H9 (cell line): ENCODE measurements at regions not wholly inside any gene's neighbourhood (a gene's known extent, or its start where the extent isn't known, plus 50 kb on each side); places are given as distances from the start of the nearest gene placed in this dataset.

Experiments
- DNase-seq: peaks from one replicate; pipeline ENCODE4 v3.0.0-alpha.2; 2017
- H2AFZ ChIP-seq: one replicate; pipeline ENCODE4 v1.6.1; 2013; ENCODE audit warnings: mild to moderate bottlenecking, low read length, control low read depth, moderate library complexity
- H2AK5ac ChIP-seq: 2 replicates; pipeline ENCODE4 v1.6.1; 2013; ENCODE audit warnings: low read length, control low read depth, mixed read lengths; ENCODE audit not compliant: insufficient read length
- H2BK120ac ChIP-seq: one replicate; pipeline ENCODE4 v1.6.1; 2013; ENCODE audit warnings: low read depth, mild to moderate bottlenecking, low read length, control low read depth, inconsistent platforms; ENCODE audit not compliant: poor library complexity, severe bottlenecking
- H2BK12ac ChIP-seq: 2 replicates; pipeline ENCODE4 v1.6.1; 2013; ENCODE audit warnings: low read length, control low read depth, mixed read lengths, low read depth; ENCODE audit not compliant: insufficient read length
- H2BK15ac ChIP-seq: 2 replicates; pipeline ENCODE4 v1.6.1; 2013; ENCODE audit warnings: low read depth, low read length, control low read depth
- H2BK20ac ChIP-seq: one replicate; pipeline ENCODE4 v1.6.1; 2013; ENCODE audit warnings: low read depth, mild to moderate bottlenecking, low read length, control low read depth, inconsistent platforms; ENCODE audit not compliant: poor library complexity, severe bottlenecking
- H2BK5ac ChIP-seq: 2 replicates; pipeline ENCODE4 v1.6.1; 2013; ENCODE audit warnings: low read length, control low read depth, mixed read lengths; ENCODE audit not compliant: insufficient read length
- H3K14ac ChIP-seq: 2 replicates; pipeline ENCODE4 v1.6.1; 2013; ENCODE audit warnings: low read length, control low read depth; ENCODE audit not compliant: insufficient read depth
- H3K18ac ChIP-seq: 2 replicates; pipeline ENCODE4 v1.6.1; 2013; ENCODE audit warnings: low read depth, mild to moderate bottlenecking, mixed read lengths, low read length, control low read depth; ENCODE audit not compliant: insufficient read length
- H3K23ac ChIP-seq: 2 replicates; pipeline ENCODE4 v1.6.1; 2013; ENCODE audit warnings: low read length, control low read depth, mixed read lengths, low read depth; ENCODE audit not compliant: insufficient read length
- H3K23me2 ChIP-seq: 2 replicates; pipeline ENCODE4 v1.6.1; 2013; ENCODE audit warnings: low read depth, mild to moderate bottlenecking, mixed read lengths, low read length, control low read depth; ENCODE audit not compliant: insufficient read length, poor library complexity, severe bottlenecking
- H3K27ac ChIP-seq: 2 replicates; pipeline ENCODE4 v1.5.1; 2013; ENCODE audit warnings: low read length, control low read depth, mixed read lengths, low read depth; ENCODE audit not compliant: insufficient read length
- H3K27me3 ChIP-seq: 2 replicates; pipeline ENCODE4 v1.6.1; 2013; ENCODE audit warnings: low read length, control low read depth, inconsistent platforms; ENCODE audit not compliant: insufficient read depth
- H3K4ac ChIP-seq: 2 replicates; pipeline ENCODE4 v1.6.1; 2013; ENCODE audit warnings: low read depth, mild to moderate bottlenecking, control low read depth, inconsistent platforms, low read length, moderate library complexity
- H3K4me1 ChIP-seq: 2 replicates; pipeline ENCODE4 v1.6.1; 2013; ENCODE audit warnings: low read length, control low read depth, inconsistent platforms; ENCODE audit not compliant: insufficient read depth
- H3K4me2 ChIP-seq: 2 replicates; pipeline ENCODE4 v1.6.1; 2013; ENCODE audit warnings: low read length, control low read depth, mixed read lengths; ENCODE audit not compliant: insufficient read length, insufficient read depth
- H3K56ac ChIP-seq: 2 replicates; pipeline ENCODE4 v1.6.1; 2013; ENCODE audit warnings: low read depth, mild to moderate bottlenecking, mixed read lengths, low read length, control low read depth; ENCODE audit not compliant: insufficient read length
- H3K79me1 ChIP-seq: 2 replicates; pipeline ENCODE4 v1.6.1; 2013; ENCODE audit warnings: low read depth, mild to moderate bottlenecking, moderate library complexity, low read length, control low read depth, inconsistent platforms; ENCODE audit not compliant: insufficient read depth, poor library complexity, severe bottlenecking
- H3K79me2 ChIP-seq: 2 replicates; pipeline ENCODE4 v1.6.1; 2013; ENCODE audit warnings: low read length, control low read depth, inconsistent platforms; ENCODE audit not compliant: insufficient read depth
- H3K9ac ChIP-seq: 2 replicates; pipeline ENCODE4 v1.6.1; 2013; ENCODE audit warnings: low read length, control low read depth, mixed read lengths; ENCODE audit not compliant: insufficient read length; ENCODE audit errors: extremely low read depth
- H3K9me3 ChIP-seq: one replicate; pipeline ENCODE4 v1.6.1; 2013; ENCODE audit warnings: low read depth, low read length, inconsistent platforms; ENCODE audit not compliant: control insufficient read depth
- H3T11ph ChIP-seq: one replicate; pipeline ENCODE4 v1.6.1; 2013; ENCODE audit warnings: mild to moderate bottlenecking, low read length, control low read depth, inconsistent platforms
- H4K20me1 ChIP-seq: one replicate; pipeline ENCODE4 v1.6.1; 2013; ENCODE audit not compliant: control insufficient read depth, insufficient read length, insufficient read depth
- H4K5ac ChIP-seq: 2 replicates; pipeline ENCODE4 v1.6.1; 2013; ENCODE audit warnings: low read depth, mild to moderate bottlenecking, mixed read lengths, low read length, control low read depth; ENCODE audit not compliant: insufficient read length
- H4K8ac ChIP-seq: replicated peaks from 2 replicates; pipeline ENCODE4 v1.6.1; 2013; ENCODE audit warnings: low read length, control low read depth, mixed read lengths, low read depth; ENCODE audit not compliant: insufficient read length
- H4K91ac ChIP-seq: 2 replicates; pipeline ENCODE4 v1.6.1; 2013; ENCODE audit warnings: low read depth, mild to moderate bottlenecking, moderate library complexity, mixed read lengths, low read length, control low read depth; ENCODE audit not compliant: insufficient read length
- H3K27ac Mint-ChIP-seq, 3 experiments: 2 replicates in 2 of 3; 3 replicates in 1 of 3; pipeline ENCODE4 v1.8.0; 2020 to 2021; ENCODE audit warnings: mixed read lengths in 3 of 3, mild to moderate bottlenecking in 1 of 3, moderate library complexity in 1 of 3
- H3K27me3 Mint-ChIP-seq: 2 replicates; pipeline ENCODE4 v1.8.0; 2021; ENCODE audit warnings: low read depth, mild to moderate bottlenecking, moderate library complexity, mixed read lengths
- H3K36me3 Mint-ChIP-seq, 3 experiments: 2 replicates in 2 of 3; 3 replicates in 1 of 3; pipeline ENCODE4 v1.8.0; 2020 to 2021; ENCODE audit warnings: low read depth in 3 of 3, mixed read lengths in 3 of 3; ENCODE audit not compliant: insufficient read depth in 1 of 3
- H3K4me1 Mint-ChIP-seq, 2 experiments: 2 replicates each; pipeline ENCODE4 v1.8.0; 2020; ENCODE audit warnings: mixed read lengths in 2 of 2
- H3K4me3 Mint-ChIP-seq, 2 experiments: 2 replicates in 1 of 2; 3 replicates in 1 of 2; pipeline ENCODE4 v1.8.0; 2020 to 2021; ENCODE audit warnings: mild to moderate bottlenecking in 2 of 2, mixed read lengths in 2 of 2, moderate library complexity in 1 of 2
- H3K9me3 Mint-ChIP-seq, 2 experiments: 2 replicates in 1 of 2; 3 replicates in 1 of 2; pipeline ENCODE4 v1.8.0; 2020; ENCODE audit warnings: mild to moderate bottlenecking in 2 of 2, mixed read lengths in 2 of 2, moderate library complexity in 1 of 2
- WGBS: extraction: QIAGEN DNeasy Blood & Tissue Kit; methylation state at CpG from one replicate; pipeline ENCODE4 v1.1.7; 2013; ENCODE audit warnings: missing lambda C conversion rate, low lambda C conversion rate, mixed read lengths; ENCODE audit not compliant: insufficient read length; ENCODE audit errors: extremely low coverage; 5-methylcytosine and 5-hydroxymethylcytosine counted together
- TF ChIP-seq, protein P1 (sequence below): fragments of 200-600 bp; sonication (generic); conservative IDR thresholded peaks from 3 replicates; pipeline ENCODE4 v1.8.0; 2021; ENCODE audit warnings: antibody characterized with exemption, mild to moderate bottlenecking

DNA sequence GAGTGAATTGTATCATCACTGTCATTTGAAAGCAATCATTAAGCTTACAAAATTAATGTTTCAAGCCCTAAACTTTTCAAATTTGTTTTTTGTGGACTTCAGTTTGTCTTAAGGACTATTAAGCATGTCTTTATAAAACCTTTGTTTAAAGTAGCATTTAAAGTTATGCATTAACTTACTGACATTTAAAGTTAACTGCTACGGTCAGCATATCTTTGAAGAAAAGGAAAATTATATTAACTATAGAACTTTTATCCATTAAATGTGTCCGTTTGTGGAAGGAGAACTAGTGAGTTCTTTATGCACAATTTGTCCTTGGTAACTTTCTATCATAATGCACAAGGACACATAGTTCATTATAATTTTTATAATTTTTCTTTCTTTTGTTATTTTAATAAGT, 103.4 kb downstream of the FANCF start:
- Histone ChIP-seq H3K14ac (no peak overlapping the region), H3K9ac (no peak overlapping the region), H3K56ac (no peak overlapping the region), H3K27me3 (no peaks in the 10 kb centered on the region), H3K4me2 (no peak overlapping the region), H2AFZ (no peak overlapping the region), H3T11ph (no peak overlapping the region), H2BK5ac (no peak overlapping the region), H3K4me1 (no peaks in the 10 kb centered on the region), H3K79me1 (no peaks in the 10 kb centered on the region), H3K4ac (no peak overlapping the region), H3K18ac (no peak overlapping the region), H4K20me1 (no peaks in the 10 kb centered on the region), H2BK20ac (no peak overlapping the region), H2BK12ac (no peak overlapping the region), H3K9me3 (no peaks in the 10 kb centered on the region), H4K91ac (no peak overlapping the region), H2BK15ac (no peak overlapping the region), H3K23ac (no peak overlapping the region), H2BK120ac (no peak overlapping the region), H4K8ac (no peak overlapping the region), H3K23me2 (no peaks in the 10 kb centered on the region), H4K5ac (no peak overlapping the region), H3K27ac (no peak overlapping the region), H3K79me2 (no peaks in the 10 kb centered on the region), H2AK5ac (no peak overlapping the region)
- Mint-ChIP-seq H3K9me3 (no peaks in the 10 kb centered on the region), H3K4me1 (no peaks in the 10 kb centered on the region), H3K27me3 (no peaks in the 10 kb centered on the region), H3K36me3 (no peaks in the 10 kb centered on the region), H3K27ac (no peak overlapping the region), H3K4me3 (no peak overlapping the region)
- TF ChIP-seq, protein P1, sequence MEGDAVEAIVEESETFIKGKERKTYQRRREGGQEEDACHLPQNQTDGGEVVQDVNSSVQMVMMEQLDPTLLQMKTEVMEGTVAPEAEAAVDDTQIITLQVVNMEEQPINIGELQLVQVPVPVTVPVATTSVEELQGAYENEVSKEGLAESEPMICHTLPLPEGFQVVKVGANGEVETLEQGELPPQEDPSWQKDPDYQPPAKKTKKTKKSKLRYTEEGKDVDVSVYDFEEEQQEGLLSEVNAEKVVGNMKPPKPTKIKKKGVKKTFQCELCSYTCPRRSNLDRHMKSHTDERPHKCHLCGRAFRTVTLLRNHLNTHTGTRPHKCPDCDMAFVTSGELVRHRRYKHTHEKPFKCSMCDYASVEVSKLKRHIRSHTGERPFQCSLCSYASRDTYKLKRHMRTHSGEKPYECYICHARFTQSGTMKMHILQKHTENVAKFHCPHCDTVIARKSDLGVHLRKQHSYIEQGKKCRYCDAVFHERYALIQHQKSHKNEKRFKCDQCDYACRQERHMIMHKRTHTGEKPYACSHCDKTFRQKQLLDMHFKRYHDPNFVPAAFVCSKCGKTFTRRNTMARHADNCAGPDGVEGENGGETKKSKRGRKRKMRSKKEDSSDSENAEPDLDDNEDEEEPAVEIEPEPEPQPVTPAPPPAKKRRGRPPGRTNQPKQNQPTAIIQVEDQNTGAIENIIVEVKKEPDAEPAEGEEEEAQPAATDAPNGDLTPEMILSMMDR = no peak
- DNase-seq = no peak
- WGBS = no CpG with 5 or more reads among the region's 2 CpGs
